NCI-H748 (cell line): ENCODE measurements at regions not wholly inside any gene's neighbourhood (a gene's known extent, or its start where the extent isn't known, plus 50 kb on each side); places are given as distances from the start of the nearest gene placed in this dataset.

Experiments used
- DNase-seq: peaks from one replicate; lab custom pipeline; 2025; ENCODE audit not compliant: unreplicated experiment; lab: John Stamatoyannopoulos, UW

DNA sequence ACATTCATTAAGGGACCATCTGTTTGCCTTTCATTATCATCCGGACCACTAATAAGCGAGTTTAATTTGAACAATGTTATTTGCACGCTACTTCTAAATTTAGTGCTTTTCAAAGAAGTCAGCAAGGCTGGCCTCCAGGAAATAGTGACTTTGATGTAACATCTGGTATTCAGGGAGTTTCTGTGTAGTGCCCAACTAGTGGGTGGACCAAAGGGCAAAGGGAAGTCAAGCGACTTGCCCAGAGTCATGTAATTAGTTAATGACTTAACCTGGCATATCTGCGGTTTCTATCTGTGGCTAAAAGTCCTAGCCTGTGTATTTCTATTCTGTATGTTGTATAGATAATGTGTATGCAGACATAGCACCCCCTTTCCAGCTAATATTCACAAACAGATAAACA lies 56.3 kb upstream of the LCORL start:
- DNase-seq: no peak

DNA sequence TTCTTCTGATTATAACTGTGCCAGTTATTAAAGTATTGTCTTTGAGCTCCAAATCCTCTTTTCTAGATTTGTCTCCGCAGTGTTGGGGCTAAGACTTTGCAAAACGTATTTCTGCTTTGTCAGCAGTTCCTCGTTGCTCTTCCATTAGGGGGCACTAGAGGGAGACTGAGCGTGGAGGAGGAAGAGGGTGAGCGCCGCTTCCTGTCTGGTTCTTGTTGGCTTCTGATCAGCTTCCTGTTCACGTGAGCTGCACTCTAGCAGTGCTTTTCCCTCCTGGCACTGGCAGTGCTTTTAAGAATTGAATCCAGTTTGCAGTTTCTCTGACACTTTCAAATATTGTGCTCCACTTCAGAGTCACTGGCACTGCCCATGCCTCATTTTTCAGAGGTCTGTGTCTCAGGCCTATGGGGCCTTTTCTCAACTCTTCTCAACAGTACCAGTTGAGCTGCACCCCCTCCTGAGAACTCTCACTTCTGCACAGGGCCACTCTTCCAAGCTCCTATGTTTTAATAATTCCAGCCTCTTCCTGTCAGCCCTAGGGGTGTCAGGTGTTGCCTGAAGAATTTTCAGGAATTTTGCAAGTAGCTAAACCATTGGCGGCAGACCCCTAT lies 54.4 kb upstream of the LCORL start:
- DNase-seq: peak; percentile 54

DNA sequence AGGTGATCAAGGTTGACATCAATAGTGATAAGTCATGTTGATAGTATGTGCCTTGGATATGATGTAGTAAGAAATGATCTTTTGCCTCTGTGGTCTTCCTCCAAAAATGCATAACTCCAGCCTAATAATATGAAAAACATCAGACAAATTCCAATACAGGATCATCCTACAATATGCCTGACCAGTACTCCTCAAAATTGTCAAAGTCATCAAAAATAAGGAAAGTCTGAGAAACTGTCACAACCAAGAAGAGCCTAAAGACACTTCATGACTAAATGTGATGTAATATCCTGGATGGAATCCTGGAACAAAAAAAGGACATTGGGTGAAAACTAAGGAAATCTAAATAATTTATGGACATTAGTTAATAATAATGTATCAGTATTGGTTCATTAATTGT lies 50.3 kb upstream of the LCORL start:
- no peak for DNase-seq
